ENCODE measurements at regions not wholly inside any gene's neighbourhood (a gene's known extent, or its start where the extent isn't known, plus 50 kb on each side); places are given as distances from the start of the nearest gene placed in this dataset.

- no peak overlapping the region for H3K4me3 ChIP-seq (ENCODE audit: low read length in 3 of 3)
- no peak for TF ChIP-seq CTCF (IDR thresholded peaks at IDR 0.05; ENCODE audit: borderline replicate concordance, extremely low read depth, insufficient read depth)
- no peak overlapping the region for H3K9ac ChIP-seq (ENCODE audit: low read length in 3 of 3)
- H3K27ac ChIP-seq (ENCODE audit: low read depth in 2 of 2, low read length in 2 of 2) = no peak overlapping the region
- no peaks in the 10 kb centered on the region for H3K9me3 ChIP-seq (ENCODE audit: control insufficient read depth in 2 of 3, insufficient read depth in 1 of 3, low read length in 3 of 3)
- no peaks in the 10 kb centered on the region for H3K36me3 ChIP-seq (ENCODE audit: control insufficient read depth in 2 of 3, insufficient read depth in 3 of 3, low read length in 3 of 3)
- DNase-seq (no peak), FAIRE-seq (no peak)
- intact Hi-C loops (cut with DNase I) = no loop called here
- no peaks in the 10 kb centered on the region for H3K4me1 ChIP-seq (ENCODE audit: control insufficient read depth in 2 of 3, insufficient read depth in 2 of 3, low read depth in 1 of 3, low read length in 3 of 3)
- no peaks in the 10 kb centered on the region for H3K27me3 ChIP-seq (ENCODE audit: control insufficient read depth, insufficient read depth, low read length)
These were observed 177.5 kb downstream of the DACT1 start for GRCh38 chr14:58815161-58815701.

GRCh38 chr14:58815794-58816193 lies 178.0 kb downstream of the DACT1 start:
- TF ChIP-seq CTCF (IDR thresholded peaks at IDR 0.05; ENCODE audit: borderline replicate concordance, extremely low read depth, insufficient read depth) = no peak
- Histone ChIP-seq H3K4me1 (ENCODE audit: control insufficient read depth in 2 of 3, insufficient read depth in 2 of 3, low read depth in 1 of 3, low read length in 3 of 3) (no peaks in the 10 kb centered on the region), H3K27ac (ENCODE audit: low read depth in 2 of 2, low read length in 2 of 2) (no peak overlapping the region), H3K27me3 (ENCODE audit: control insufficient read depth, insufficient read depth, low read length) (no peaks in the 10 kb centered on the region), H3K9me3 (ENCODE audit: control insufficient read depth in 2 of 3, insufficient read depth in 1 of 3, low read length in 3 of 3) (no peaks in the 10 kb centered on the region), H3K4me3 (ENCODE audit: low read length in 3 of 3) (no peak overlapping the region), H3K36me3 (ENCODE audit: control insufficient read depth in 2 of 3, insufficient read depth in 3 of 3, low read length in 3 of 3) (no peaks in the 10 kb centered on the region), H3K9ac (ENCODE audit: low read length in 3 of 3) (no peak overlapping the region)
- DNase-seq (no peak), FAIRE-seq (no peak)
- intact Hi-C loops (cut with DNase I) = no loop called here

GRCh38 chr14:58816416-58817115 lies 178.8 kb downstream of the DACT1 start:
- H3K9me3 ChIP-seq (ENCODE audit: control insufficient read depth in 2 of 3, insufficient read depth in 1 of 3, low read length in 3 of 3) = no peaks in the 10 kb centered on the region
- DNase-seq = no peak
- H3K4me1 ChIP-seq (ENCODE audit: control insufficient read depth in 2 of 3, insufficient read depth in 2 of 3, low read depth in 1 of 3, low read length in 3 of 3) = no peaks in the 10 kb centered on the region

More at GRCh38 chr14:58816416-58817115, 178.8 kb downstream of the DACT1 start:
- no peak for FAIRE-seq
- Histone ChIP-seq H3K9ac (ENCODE audit: low read length in 3 of 3) (no peak overlapping the region), H3K27me3 (ENCODE audit: control insufficient read depth, insufficient read depth, low read length) (no peaks in the 10 kb centered on the region), H3K4me3 (ENCODE audit: low read length in 3 of 3) (no peak overlapping the region), H3K27ac (ENCODE audit: low read depth in 2 of 2, low read length in 2 of 2) (no peak overlapping the region), H3K36me3 (ENCODE audit: control insufficient read depth in 2 of 3, insufficient read depth in 3 of 3, low read length in 3 of 3) (no peaks in the 10 kb centered on the region)
- intact Hi-C loops (cut with DNase I) = no loop called here
- no peak for TF ChIP-seq CTCF (IDR thresholded peaks at IDR 0.05; ENCODE audit: borderline replicate concordance, extremely low read depth, insufficient read depth)

Data from kidney (tissue), 13 donors.